IMR-90 (cell line): ENCODE measurements at regions not wholly inside any gene's neighbourhood (a gene's known extent, or its start where the extent isn't known, plus 50 kb on each side); places are given as distances from the start of the nearest gene placed in this dataset.

ENCODE experiments used
- ATAC-seq: fragments of 200-7000 bp; cut with Tn5 transposase; 2 replicates; pipeline ENCODE4 v1.9.1; 2020; ENCODE audit warnings: low read depth, mild to moderate bottlenecking, moderate library complexity
- BruUV-seq: library from RNA; stranded (reverse); fragments of 400-500 nt; replicated peaks from 2 replicates; lab custom pipeline; 2021; lab: Mats Ljungman, UMichigan
- CTCF ChIA-PET: fragments of 300-600 bp; formaldehyde crosslinking; extraction: SDS; loops from one replicate; lab custom pipeline; 2021; ENCODE audit warnings: antibody characterized with exemption; lab: Yijun Ruan, JAX
- POLR2A ChIA-PET: fragments of 300-600 bp; sonication (Branson Sonifier 250); formaldehyde crosslinking; loops from one replicate; lab custom pipeline; 2022; ENCODE audit warnings: antibody characterized with exemption; ENCODE audit not compliant: unreplicated experiment; lab: Charles Lee
- DNase-seq: peaks from one replicate; pipeline ENCODE4 v3.0.0; 2013
- H2AFZ ChIP-seq: replicated peaks from 2 replicates; pipeline ENCODE3; 2013; ENCODE audit warnings: low read length, mild to moderate bottlenecking; ENCODE audit not compliant: poor library complexity
- H2AK5ac ChIP-seq: 2 replicates; pipeline ENCODE4 v1.6.1; 2013; ENCODE audit warnings: low read depth, low read length, inconsistent platforms
- H2AK9ac ChIP-seq: replicated peaks from 2 replicates; pipeline ENCODE3; 2013; ENCODE audit warnings: mild to moderate bottlenecking, low read depth, low read length, moderate library complexity; ENCODE audit not compliant: poor library complexity
- H2BK120ac ChIP-seq: 2 replicates; pipeline ENCODE4 v1.6.1; 2013; ENCODE audit warnings: low read depth, low read length, inconsistent platforms
- H2BK15ac ChIP-seq: 3 replicates; pipeline ENCODE4 v1.6.1; 2013; ENCODE audit warnings: low read depth, low read length, inconsistent platforms
- H2BK20ac ChIP-seq: 2 replicates; pipeline ENCODE4 v1.6.1; 2013; ENCODE audit warnings: low read depth, mild to moderate bottlenecking, inconsistent platforms, low read length, moderate library complexity
- H2BK5ac ChIP-seq: 2 replicates; pipeline ENCODE4 v1.6.1; 2013; ENCODE audit warnings: mild to moderate bottlenecking, low read depth, low read length, inconsistent platforms; ENCODE audit not compliant: poor library complexity, severe bottlenecking
- H3K14ac ChIP-seq: replicated peaks from 2 replicates; pipeline ENCODE4 v1.6.1; 2013; ENCODE audit warnings: low read depth, low read length, inconsistent platforms
- H3K18ac ChIP-seq: 2 replicates; pipeline ENCODE4 v1.6.1; 2013; ENCODE audit warnings: low read depth, low read length, control low read depth
- H3K23ac ChIP-seq: 2 replicates; pipeline ENCODE4 v1.6.1; 2013; ENCODE audit warnings: low read depth, low read length, inconsistent platforms
- H3K27ac ChIP-seq: 2 replicates; pipeline ENCODE4 v1.5.1; 2013; ENCODE audit warnings: mild to moderate bottlenecking, control low read depth, low read length; ENCODE audit not compliant: insufficient read depth
- H3K27me3 ChIP-seq: 2 replicates; pipeline ENCODE4 v1.6.1; 2013; ENCODE audit warnings: low read length; ENCODE audit not compliant: control insufficient read depth, insufficient read depth
- H3K36me3 ChIP-seq: 2 replicates; pipeline ENCODE4 v1.6.1; 2013; ENCODE audit warnings: low read length, mixed read lengths; ENCODE audit not compliant: control insufficient read depth, insufficient read depth
- H3K4ac ChIP-seq: 2 replicates; pipeline ENCODE4 v1.6.1; 2013; ENCODE audit warnings: low read depth, low read length, inconsistent platforms
- H3K4me1 ChIP-seq: 2 replicates; pipeline ENCODE4 v1.6.1; 2013; ENCODE audit warnings: low read length, mixed read lengths; ENCODE audit not compliant: control insufficient read depth, insufficient read depth
- H3K4me2 ChIP-seq: 2 replicates; pipeline ENCODE4 v1.6.1; 2013; ENCODE audit warnings: low read depth, mild to moderate bottlenecking, control low read depth, low read length, moderate library complexity
- H3K4me3 ChIP-seq: 2 replicates; pipeline ENCODE4 v1.5.1; 2013; ENCODE audit warnings: low read depth, mild to moderate bottlenecking, control low read depth, low read length, moderate library complexity; ENCODE audit not compliant: insufficient read depth
- H3K56ac ChIP-seq: 2 replicates; pipeline ENCODE4 v1.6.1; 2013; ENCODE audit warnings: low read length, inconsistent platforms; ENCODE audit not compliant: insufficient read depth; ENCODE audit errors: extremely low read depth
- H3K79me1 ChIP-seq, 2 experiments: 2 replicates each; pipeline ENCODE4 v1.6.1; 2013; ENCODE audit warnings: low read length in 2 of 2, inconsistent platforms in 1 of 2, low read depth in 1 of 2
- H3K9ac ChIP-seq: 2 replicates; pipeline ENCODE4 v1.6.1; 2013; ENCODE audit warnings: low read depth, low read length, control low read depth
- H3K9me1 ChIP-seq: 2 replicates; pipeline ENCODE4 v1.6.1; 2013; ENCODE audit warnings: low read length, inconsistent platforms; ENCODE audit not compliant: insufficient read depth
- H3K9me3 ChIP-seq: 2 replicates; pipeline ENCODE4 v1.6.1; 2013; ENCODE audit warnings: low read length; ENCODE audit not compliant: control insufficient read depth, insufficient read depth
- H4K20me1 ChIP-seq: 2 replicates; pipeline ENCODE4 v1.6.1; 2013; ENCODE audit warnings: low read length, inconsistent platforms; ENCODE audit not compliant: insufficient read depth
- H4K5ac ChIP-seq: 2 replicates; pipeline ENCODE4 v1.6.1; 2013; ENCODE audit warnings: mild to moderate bottlenecking, low read depth, low read length, control low read depth
- H4K8ac ChIP-seq, 2 experiments: 2 replicates each; pipeline ENCODE4 v1.6.1; 2013; ENCODE audit warnings: low read depth in 2 of 2, low read length in 2 of 2, control low read depth in 1 of 2, inconsistent platforms in 1 of 2
- H4K91ac ChIP-seq: 2 replicates; pipeline ENCODE4 v1.6.1; 2013; ENCODE audit warnings: low read depth, low read length, inconsistent platforms; ENCODE audit not compliant: insufficient read depth
- BHLHE40 ChIP-seq: fragments of 150-350 bp; IDR thresholded peaks from 2 replicates; pipeline ENCODE4 v1.6.1; 2016; ENCODE audit warnings: mild to moderate bottlenecking, low read depth, low read length
- CEBPB ChIP-seq: IDR thresholded peaks from 2 replicates; pipeline ENCODE4 v1.6.1; 2012; ENCODE audit warnings: low read depth, low read length, improper control_type of control experiment
- CHD1 ChIP-seq: IDR thresholded peaks from 2 replicates; pipeline ENCODE4 v1.6.1; 2012; ENCODE audit warnings: low read depth, low read length, improper control_type of control experiment
- ELK1 ChIP-seq: fragments of 150-350 bp; IDR thresholded peaks from 2 replicates; pipeline ENCODE4 v1.6.1; 2016; ENCODE audit warnings: low read depth, mild to moderate bottlenecking, low read length, moderate library complexity, borderline replicate concordance
- FOS ChIP-seq: fragments of 150-350 bp; IDR thresholded peaks from 2 replicates; pipeline ENCODE4 v1.6.1; 2016; ENCODE audit warnings: low read depth, low read length
- MAFK ChIP-seq: IDR thresholded peaks from 2 replicates; pipeline ENCODE4 v1.6.1; 2012; ENCODE audit warnings: low read depth, low read length, improper control_type of control experiment
- MAZ ChIP-seq: IDR thresholded peaks from 2 replicates; pipeline ENCODE4 v1.6.1; 2012; ENCODE audit warnings: low read depth, mild to moderate bottlenecking, low read length, improper control_type of control experiment, moderate library complexity, borderline replicate concordance
- MXI1 ChIP-seq: IDR thresholded peaks from 2 replicates; pipeline ENCODE4 v1.6.1; 2012; ENCODE audit warnings: low read depth, mild to moderate bottlenecking, low read length, moderate library complexity, borderline replicate concordance
- NFE2L2 ChIP-seq: fragments of 150-350 bp; IDR thresholded peaks from 2 replicates; pipeline ENCODE4 v1.6.1; 2016; ENCODE audit warnings: low read depth, mild to moderate bottlenecking, low read length
- POLR2A ChIP-seq: IDR thresholded peaks from 2 replicates; pipeline ENCODE4 v1.6.1; 2012; ENCODE audit warnings: mild to moderate bottlenecking, low read depth, low read length
- RAD21 ChIP-seq: IDR thresholded peaks from 2 replicates; pipeline ENCODE4 v1.6.1; 2012; ENCODE audit warnings: low read length, improper control_type of control experiment
- RCOR1 ChIP-seq: IDR thresholded peaks from 2 replicates; pipeline ENCODE4 v1.6.1; 2012; ENCODE audit warnings: mild to moderate bottlenecking, low read length, improper control_type of control experiment; ENCODE audit not compliant: insufficient replicate concordance
- RFX5 ChIP-seq: IDR thresholded peaks from 2 replicates; pipeline ENCODE4 v1.8.0; 2012; ENCODE audit warnings: low read depth, mild to moderate bottlenecking, low read length, moderate library complexity
- SMC3 ChIP-seq: fragments of 150-350 bp; IDR thresholded peaks from 2 replicates; pipeline ENCODE4 v1.6.1; 2016; ENCODE audit warnings: low read depth, mild to moderate bottlenecking, antibody characterized with exemption, low read length, moderate library complexity
- USF2 ChIP-seq: fragments of 150-350 bp; IDR thresholded peaks from 2 replicates; pipeline ENCODE4 v1.6.1; 2017; ENCODE audit warnings: mild to moderate bottlenecking, antibody characterized with exemption, low read length, low read depth
- WGBS, 2 experiments: methylation state at CpG; one replicate each; pipeline versions ENCODE4 v1.1.5 to v1.1.7; 2013; ENCODE audit warnings: missing lambda C conversion rate in 2 of 2; ENCODE audit not compliant: insufficient read length in 1 of 2; ENCODE audit errors: extremely low coverage in 2 of 2; 5-methylcytosine and 5-hydroxymethylcytosine counted together
- dilution Hi-C: fragments of 300-500 bp; cut with HindIII; formaldehyde crosslinking; loops from one replicate; pipeline ENCODE4 v1.14.3; 2018; ENCODE audit warnings: low sequenced_read_pairs; ENCODE audit not compliant: unreplicated experiment
- in situ Hi-C: fragments of 300-500 bp; cut with MboI; formaldehyde crosslinking; loops from 3 replicates; pipeline ENCODE4 v1.14.3; 2019; ENCODE audit warnings: low sequenced_read_pairs, inconsistent platforms, mixed read lengths
- intact Hi-C: fragments of 100-400 bp; cut with micrococcal nuclease; formaldehyde crosslinking; loops from 2 replicates; pipeline ENCODE4 v1.10.0; 2022
- TF ChIP-seq, protein P1 (sequence below): conservative IDR thresholded peaks from 2 replicates; pipeline ENCODE4 v1.5.1; 2012; ENCODE audit warnings: mild to moderate bottlenecking, low read depth, low read length, improper control_type of control experiment

GRCh38 chr9:38128752-38129270, 59.8 kb upstream of the SHB start:
- in situ Hi-C loops = no loop called here
- ChIA-PET POLR2A (no interaction called here), CTCF (no interaction called here)
- no peak for DNase-seq
- H3K9me1 ChIP-seq = no peaks in the 10 kb centered on the region
- no peak overlapping the region for H3K4me3 ChIP-seq
- H2BK5ac ChIP-seq = peak overlapping the region; percentile 6
- H3K27me3 ChIP-seq = peaks cover 79% of the 10 kb centered on the region
- no peak for TF ChIP-seq MXI1
- TF ChIP-seq CHD1 = no peak
- TF ChIP-seq, protein P1, sequence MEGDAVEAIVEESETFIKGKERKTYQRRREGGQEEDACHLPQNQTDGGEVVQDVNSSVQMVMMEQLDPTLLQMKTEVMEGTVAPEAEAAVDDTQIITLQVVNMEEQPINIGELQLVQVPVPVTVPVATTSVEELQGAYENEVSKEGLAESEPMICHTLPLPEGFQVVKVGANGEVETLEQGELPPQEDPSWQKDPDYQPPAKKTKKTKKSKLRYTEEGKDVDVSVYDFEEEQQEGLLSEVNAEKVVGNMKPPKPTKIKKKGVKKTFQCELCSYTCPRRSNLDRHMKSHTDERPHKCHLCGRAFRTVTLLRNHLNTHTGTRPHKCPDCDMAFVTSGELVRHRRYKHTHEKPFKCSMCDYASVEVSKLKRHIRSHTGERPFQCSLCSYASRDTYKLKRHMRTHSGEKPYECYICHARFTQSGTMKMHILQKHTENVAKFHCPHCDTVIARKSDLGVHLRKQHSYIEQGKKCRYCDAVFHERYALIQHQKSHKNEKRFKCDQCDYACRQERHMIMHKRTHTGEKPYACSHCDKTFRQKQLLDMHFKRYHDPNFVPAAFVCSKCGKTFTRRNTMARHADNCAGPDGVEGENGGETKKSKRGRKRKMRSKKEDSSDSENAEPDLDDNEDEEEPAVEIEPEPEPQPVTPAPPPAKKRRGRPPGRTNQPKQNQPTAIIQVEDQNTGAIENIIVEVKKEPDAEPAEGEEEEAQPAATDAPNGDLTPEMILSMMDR = no peak
- TF ChIP-seq RCOR1 = no peak
- TF ChIP-seq RFX5 = no peak
- no peak for TF ChIP-seq MAZ
- no peak for TF ChIP-seq ELK1
- no peak for TF ChIP-seq NFE2L2
- no peak for TF ChIP-seq FOS
- TF ChIP-seq MAFK = no peak
- TF ChIP-seq POLR2A = no peak
- no peak for TF ChIP-seq USF2
- TF ChIP-seq BHLHE40 = no peak
- TF ChIP-seq SMC3 = no peak
- no peak for TF ChIP-seq RAD21
- no peak for TF ChIP-seq CEBPB
- no peak overlapping the region for H4K8ac ChIP-seq
- H2BK15ac ChIP-seq = no peak overlapping the region
- intact Hi-C loops = no loop called here
- H2AK9ac ChIP-seq = no peak overlapping the region
- H3K36me3 ChIP-seq = no peaks in the 10 kb centered on the region
- H3K4me2 ChIP-seq = no peak overlapping the region
- no peak overlapping the region for H2BK20ac ChIP-seq
- H2AK5ac ChIP-seq = no peak overlapping the region
- no TSS peak for BruUV-seq
- H2AFZ ChIP-seq = no peak overlapping the region
- H3K23ac ChIP-seq = no peak overlapping the region
- no peaks in the 10 kb centered on the region for H3K79me1 ChIP-seq
- H3K9me3 ChIP-seq = no peaks in the 10 kb centered on the region; the same call in 1 of the 2 replicates
- no peak overlapping the region for H2BK120ac ChIP-seq
- WGBS, 2 experiments = 68% methylated on average over 4 of the region's 5 CpGs; no CpG with 5 or more reads in 1 of the 2 experiments
- H4K91ac ChIP-seq = no peak overlapping the region
- H3K4ac ChIP-seq = no peak overlapping the region
- no peak overlapping the region for H3K56ac ChIP-seq
- H3K18ac ChIP-seq = no peak overlapping the region
- no peaks in the 10 kb centered on the region for H3K4me1 ChIP-seq
- no peaks in the 10 kb centered on the region for H4K20me1 ChIP-seq
- H3K9ac ChIP-seq = no peak overlapping the region
- dilution Hi-C loops = no loop called here
- no peak overlapping the region for H3K27ac ChIP-seq
- no peak for ATAC-seq
- no peak overlapping the region for H4K5ac ChIP-seq
- no peak overlapping the region for H3K14ac ChIP-seq
